SK-N-SH treated with all-trans-retinoic acid at 6 μM for 48 hours (cell line): ENCODE measurements at regions not wholly inside any gene's neighbourhood (a gene's known extent, or its start where the extent isn't known, plus 50 kb on each side); places are given as distances from the start of the nearest gene placed in this dataset.

ENCODE experiments used
- ATAC-seq: fragments of 200-7000 bp; cut with Tn5 transposase; 3 replicates; pipeline ENCODE4 v1.9.1; 2020; ENCODE audit warnings: mild to moderate bottlenecking, moderate library complexity
- BACH2 ChIP-seq: fragments of 250-450 bp; sonication (Bioruptor Pico); IDR thresholded peaks from 2 replicates; pipeline ENCODE4 v1.9.0; 2021; ENCODE audit warnings: mild to moderate bottlenecking, borderline replicate concordance
- CSDC2 ChIP-seq: fragments of 250-450 bp; sonication (Bioruptor Pico); IDR thresholded peaks from 2 replicates; pipeline ENCODE4 v1.5.0; 2020; ENCODE audit warnings: mild to moderate bottlenecking, moderate library complexity
- ESRRG ChIP-seq: fragments of 250-450 bp; sonication (Bioruptor Pico); IDR thresholded peaks from 2 replicates; pipeline ENCODE4 v1.6.1; 2021; ENCODE audit warnings: mild to moderate bottlenecking
- GLIS3 ChIP-seq: fragments of 250-450 bp; sonication (Bioruptor Pico); IDR thresholded peaks from 2 replicates; pipeline ENCODE4 v1.5.0; 2020; ENCODE audit warnings: mild to moderate bottlenecking, moderate library complexity
- ISL1 ChIP-seq: fragments of 250-450 bp; sonication (Bioruptor Pico); IDR thresholded peaks from 2 replicates; pipeline ENCODE4 v2.1.2; 2022; ENCODE audit warnings: mild to moderate bottlenecking, moderate library complexity
- PPARA ChIP-seq: fragments of 250-450 bp; sonication (Bioruptor Pico); IDR thresholded peaks from 2 replicates; pipeline ENCODE4 v1.5.0; 2020; ENCODE audit warnings: mild to moderate bottlenecking, borderline replicate concordance
- RARB ChIP-seq: fragments of 250-450 bp; sonication (Bioruptor Pico); IDR thresholded peaks from 2 replicates; pipeline ENCODE4 v1.8.0; 2021; ENCODE audit warnings: mild to moderate bottlenecking, moderate library complexity
- SNAI2 ChIP-seq: fragments of 250-450 bp; sonication (Bioruptor Pico); IDR thresholded peaks from 2 replicates; pipeline ENCODE4 v1.5.0; 2020; ENCODE audit warnings: mild to moderate bottlenecking, moderate library complexity
- TCF4 ChIP-seq: fragments of 250-450 bp; sonication (Bioruptor Pico); IDR thresholded peaks from 2 replicates; pipeline ENCODE4 v1.8.0; 2021; ENCODE audit warnings: mild to moderate bottlenecking, moderate library complexity, borderline replicate concordance
- TSHZ2 ChIP-seq: fragments of 250-450 bp; sonication (Bioruptor Pico); IDR thresholded peaks from 2 replicates; pipeline ENCODE4 v1.5.0; 2020; ENCODE audit warnings: mild to moderate bottlenecking, moderate library complexity
- ZC3H10 ChIP-seq: fragments of 250-450 bp; sonication (Bioruptor Pico); IDR thresholded peaks from 2 replicates; pipeline ENCODE4 v1.5.1; 2021; ENCODE audit warnings: mild to moderate bottlenecking, moderate library complexity
- ZFP3 ChIP-seq: fragments of 250-450 bp; sonication (Bioruptor Pico); IDR thresholded peaks from 2 replicates; pipeline ENCODE4 v1.5.0; 2020; ENCODE audit warnings: mild to moderate bottlenecking, moderate library complexity
- ZFP30 ChIP-seq: fragments of 450-650 bp; formaldehyde crosslinking; IDR thresholded peaks from 2 replicates; pipeline ENCODE4 v1.5.0; 2022; ENCODE audit warnings: mild to moderate bottlenecking, moderate library complexity
- ZNF565 ChIP-seq: fragments of 450-650 bp; formaldehyde crosslinking; conservative IDR thresholded peaks from 2 replicates; pipeline ENCODE4 v1.5.0; 2020; ENCODE audit warnings: low read depth, mild to moderate bottlenecking, moderate library complexity
- ZNF70 ChIP-seq: fragments of 450-650 bp; formaldehyde crosslinking; IDR thresholded peaks from 2 replicates; pipeline ENCODE4 v1.5.0; 2020; ENCODE audit warnings: mild to moderate bottlenecking, moderate library complexity
- ZNF8 ChIP-seq: fragments of 450-650 bp; formaldehyde crosslinking; IDR thresholded peaks from 2 replicates; pipeline ENCODE4 v1.5.0; 2020; ENCODE audit warnings: mild to moderate bottlenecking, moderate library complexity
- TF ChIP-seq, protein P1 (sequence below): fragments of 250-450 bp; sonication (Bioruptor Pico); IDR thresholded peaks from 2 replicates; pipeline ENCODE4 v1.5.1; 2020; ENCODE audit warnings: low read depth, mild to moderate bottlenecking, moderate library complexity
- TF ChIP-seq, protein P2 (sequence below): fragments of 250-450 bp; sonication (Bioruptor Pico); IDR thresholded peaks from 2 replicates; pipeline ENCODE4 v1.8.0; 2020; ENCODE audit warnings: mild to moderate bottlenecking, moderate library complexity, borderline replicate concordance
- TF ChIP-seq, protein P3 (sequence below): fragments of 250-450 bp; sonication (Bioruptor Pico); IDR thresholded peaks from 2 replicates; pipeline ENCODE4 v1.5.1; 2021; ENCODE audit warnings: mild to moderate bottlenecking, moderate library complexity

- no peak for ATAC-seq
- no peak for TF ChIP-seq CSDC2 (CRISPR knock-in tag)
- TF ChIP-seq ZFP3 (CRISPR knock-in tag) = no peak
- no peak for TF ChIP-seq ZNF70 (CRISPR knock-in tag)
- no peak for TF ChIP-seq ISL1 (CRISPR knock-in tag)
- TF ChIP-seq, protein P1, sequence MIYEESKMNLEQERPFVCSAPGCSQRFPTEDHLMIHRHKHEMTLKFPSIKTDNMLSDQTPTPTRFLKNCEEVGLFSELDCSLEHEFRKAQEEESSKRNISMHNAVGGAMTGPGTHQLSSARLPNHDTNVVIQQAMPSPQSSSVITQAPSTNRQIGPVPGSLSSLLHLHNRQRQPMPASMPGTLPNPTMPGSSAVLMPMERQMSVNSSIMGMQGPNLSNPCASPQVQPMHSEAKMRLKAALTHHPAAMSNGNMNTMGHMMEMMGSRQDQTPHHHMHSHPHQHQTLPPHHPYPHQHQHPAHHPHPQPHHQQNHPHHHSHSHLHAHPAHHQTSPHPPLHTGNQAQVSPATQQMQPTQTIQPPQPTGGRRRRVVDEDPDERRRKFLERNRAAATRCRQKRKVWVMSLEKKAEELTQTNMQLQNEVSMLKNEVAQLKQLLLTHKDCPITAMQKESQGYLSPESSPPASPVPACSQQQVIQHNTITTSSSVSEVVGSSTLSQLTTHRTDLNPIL (CRISPR knock-in tag) = no peak
- TF ChIP-seq, protein P2, sequence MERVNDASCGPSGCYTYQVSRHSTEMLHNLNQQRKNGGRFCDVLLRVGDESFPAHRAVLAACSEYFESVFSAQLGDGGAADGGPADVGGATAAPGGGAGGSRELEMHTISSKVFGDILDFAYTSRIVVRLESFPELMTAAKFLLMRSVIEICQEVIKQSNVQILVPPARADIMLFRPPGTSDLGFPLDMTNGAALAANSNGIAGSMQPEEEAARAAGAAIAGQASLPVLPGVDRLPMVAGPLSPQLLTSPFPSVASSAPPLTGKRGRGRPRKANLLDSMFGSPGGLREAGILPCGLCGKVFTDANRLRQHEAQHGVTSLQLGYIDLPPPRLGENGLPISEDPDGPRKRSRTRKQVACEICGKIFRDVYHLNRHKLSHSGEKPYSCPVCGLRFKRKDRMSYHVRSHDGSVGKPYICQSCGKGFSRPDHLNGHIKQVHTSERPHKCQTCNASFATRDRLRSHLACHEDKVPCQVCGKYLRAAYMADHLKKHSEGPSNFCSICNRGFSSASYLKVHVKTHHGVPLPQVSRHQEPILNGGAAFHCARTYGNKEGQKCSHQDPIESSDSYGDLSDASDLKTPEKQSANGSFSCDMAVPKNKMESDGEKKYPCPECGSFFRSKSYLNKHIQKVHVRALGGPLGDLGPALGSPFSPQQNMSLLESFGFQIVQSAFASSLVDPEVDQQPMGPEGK (CRISPR knock-in tag) = no peak
- TF ChIP-seq ZFP30 = no peak
- no peak for TF ChIP-seq TCF4 (CRISPR knock-in tag)
- TF ChIP-seq BACH2 = no peak
- TF ChIP-seq ZNF8 (CRISPR knock-in tag) = no peak
- no peak for TF ChIP-seq SNAI2 (CRISPR knock-in tag)
- TF ChIP-seq, protein P3, sequence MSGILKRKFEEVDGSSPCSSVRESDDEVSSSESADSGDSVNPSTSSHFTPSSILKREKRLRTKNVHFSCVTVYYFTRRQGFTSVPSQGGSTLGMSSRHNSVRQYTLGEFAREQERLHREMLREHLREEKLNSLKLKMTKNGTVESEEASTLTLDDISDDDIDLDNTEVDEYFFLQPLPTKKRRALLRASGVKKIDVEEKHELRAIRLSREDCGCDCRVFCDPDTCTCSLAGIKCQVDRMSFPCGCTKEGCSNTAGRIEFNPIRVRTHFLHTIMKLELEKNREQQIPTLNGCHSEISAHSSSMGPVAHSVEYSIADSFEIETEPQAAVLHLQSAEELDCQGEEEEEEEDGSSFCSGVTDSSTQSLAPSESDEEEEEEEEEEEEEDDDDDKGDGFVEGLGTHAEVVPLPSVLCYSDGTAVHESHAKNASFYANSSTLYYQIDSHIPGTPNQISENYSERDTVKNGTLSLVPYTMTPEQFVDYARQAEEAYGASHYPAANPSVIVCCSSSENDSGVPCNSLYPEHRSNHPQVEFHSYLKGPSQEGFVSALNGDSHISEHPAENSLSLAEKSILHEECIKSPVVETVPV (CRISPR knock-in tag) = no peak
- TF ChIP-seq ESRRG (CRISPR knock-in tag) = no peak
- TF ChIP-seq ZNF565 (CRISPR knock-in tag) = no peak
- TF ChIP-seq TSHZ2 (CRISPR knock-in tag) = no peak
- no peak for TF ChIP-seq RARB (CRISPR knock-in tag)
- TF ChIP-seq, all 23 proteins: peak for 0
These were observed 148.4 kb downstream of the RPAP3 start for GRCh38 chr12:47557386-47557785.

DNA sequence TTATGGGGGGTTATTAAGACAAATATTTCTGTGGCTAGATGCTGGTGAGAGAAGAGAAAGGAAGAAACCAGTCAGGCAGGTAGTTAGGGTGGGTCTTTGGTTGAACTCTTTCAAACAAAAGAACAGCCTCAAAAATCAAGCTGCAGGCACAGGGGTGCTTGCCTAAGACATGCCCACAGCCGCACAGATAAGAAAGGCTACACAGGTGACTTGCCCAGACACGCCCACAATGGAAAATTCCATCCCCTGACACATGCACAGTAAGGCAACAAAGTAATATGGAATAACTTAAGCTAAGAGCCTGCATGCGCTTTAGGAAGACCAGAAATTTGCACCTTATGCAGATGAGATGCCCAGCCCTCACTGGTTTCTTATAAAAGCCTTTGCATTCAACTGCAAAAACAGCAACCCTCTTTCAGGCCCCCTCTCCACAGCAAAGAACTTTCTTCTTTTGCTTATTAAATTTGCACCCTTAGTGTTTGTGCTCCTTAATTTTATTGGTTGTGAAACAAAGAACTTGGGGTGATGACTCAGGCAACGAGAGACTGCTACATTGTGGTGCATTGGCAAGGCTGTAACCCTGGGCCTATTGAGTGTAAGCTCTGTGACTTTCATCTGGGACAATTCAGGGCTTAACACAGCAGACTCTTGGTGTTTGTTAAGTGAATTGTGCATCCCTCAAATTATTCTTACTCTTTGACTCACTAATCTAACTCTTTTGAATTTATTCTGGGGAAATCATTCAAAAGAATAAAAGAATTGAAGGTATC is 149.4 kb downstream of the RPAP3 start:
- no peak for ATAC-seq

More for the DNA sequence above, 149.4 kb downstream of the RPAP3 start:
- TF ChIP-seq CSDC2 (CRISPR knock-in tag) = no peak
- no peak for TF ChIP-seq BACH2
- TF ChIP-seq ZFP30 = no peak
- no peak for TF ChIP-seq ZC3H10 (CRISPR knock-in tag)
- no peak for TF ChIP-seq TCF4 (CRISPR knock-in tag)
- no peak for TF ChIP-seq PPARA
- no peak for TF ChIP-seq SNAI2 (CRISPR knock-in tag)
- TF ChIP-seq, protein P2 (CRISPR knock-in tag) = no peak
- no peak for TF ChIP-seq GLIS3 (CRISPR knock-in tag)
- no peak for TF ChIP-seq ZFP3 (CRISPR knock-in tag)
- TF ChIP-seq, protein P3 (CRISPR knock-in tag) = no peak
- TF ChIP-seq TSHZ2 (CRISPR knock-in tag) = no peak
